Neural cell (in vitro differentiated cells): ENCODE measurements at regions not wholly inside any gene's neighbourhood (a gene's known extent, or its start where the extent isn't known, plus 50 kb on each side); places are given as distances from the start of the nearest gene placed in this dataset.

Experiments used
- EZH2 ChIP-seq: fragments of 200-600, 300-800 bp; shearing (Covaris generic), sonication (generic); IDR thresholded peaks from 2 replicates; pipeline ENCODE4 v1.6.1; 2014; ENCODE audit warnings: antibody characterized with exemption, low read length, borderline replicate concordance, mild to moderate bottlenecking; ENCODE audit not compliant: insufficient read depth, poor library complexity, severe bottlenecking
- TF ChIP-seq, protein P1 (sequence below): fragments of 450-650 bp; IDR thresholded peaks from 2 replicates; pipeline ENCODE4 v1.5.1; 2014; ENCODE audit warnings: antibody characterized with exemption, mild to moderate bottlenecking, moderate library complexity; ENCODE audit not compliant: poor library complexity, severe bottlenecking

DNA sequence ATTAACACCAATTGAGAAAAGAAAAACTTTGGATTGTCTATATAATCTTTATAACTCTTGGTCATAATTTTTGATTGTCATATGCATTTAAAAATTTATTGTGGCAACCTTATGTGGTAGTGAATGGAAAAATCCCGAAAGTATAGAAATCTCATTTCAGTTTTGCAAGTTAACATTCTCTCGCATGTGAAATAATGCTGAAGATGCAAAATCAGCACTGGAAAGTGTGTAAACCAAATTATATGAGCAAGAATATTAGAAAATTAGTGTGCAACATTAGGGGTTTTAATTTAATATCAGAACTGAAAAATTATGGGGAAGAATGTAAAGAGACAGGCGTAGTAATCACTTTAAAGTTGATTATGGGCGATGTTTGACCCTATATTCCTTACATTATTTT lies 1472.8 kb downstream of the PCDH7 start:
- TF ChIP-seq, protein P1, sequence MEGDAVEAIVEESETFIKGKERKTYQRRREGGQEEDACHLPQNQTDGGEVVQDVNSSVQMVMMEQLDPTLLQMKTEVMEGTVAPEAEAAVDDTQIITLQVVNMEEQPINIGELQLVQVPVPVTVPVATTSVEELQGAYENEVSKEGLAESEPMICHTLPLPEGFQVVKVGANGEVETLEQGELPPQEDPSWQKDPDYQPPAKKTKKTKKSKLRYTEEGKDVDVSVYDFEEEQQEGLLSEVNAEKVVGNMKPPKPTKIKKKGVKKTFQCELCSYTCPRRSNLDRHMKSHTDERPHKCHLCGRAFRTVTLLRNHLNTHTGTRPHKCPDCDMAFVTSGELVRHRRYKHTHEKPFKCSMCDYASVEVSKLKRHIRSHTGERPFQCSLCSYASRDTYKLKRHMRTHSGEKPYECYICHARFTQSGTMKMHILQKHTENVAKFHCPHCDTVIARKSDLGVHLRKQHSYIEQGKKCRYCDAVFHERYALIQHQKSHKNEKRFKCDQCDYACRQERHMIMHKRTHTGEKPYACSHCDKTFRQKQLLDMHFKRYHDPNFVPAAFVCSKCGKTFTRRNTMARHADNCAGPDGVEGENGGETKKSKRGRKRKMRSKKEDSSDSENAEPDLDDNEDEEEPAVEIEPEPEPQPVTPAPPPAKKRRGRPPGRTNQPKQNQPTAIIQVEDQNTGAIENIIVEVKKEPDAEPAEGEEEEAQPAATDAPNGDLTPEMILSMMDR: no peak
- no peak for TF ChIP-seq EZH2
